ENCODE measurements at regions not wholly inside any gene's neighbourhood (a gene's known extent, or its start where the extent isn't known, plus 50 kb on each side); places are given as distances from the start of the nearest gene placed in this dataset.

DNA sequence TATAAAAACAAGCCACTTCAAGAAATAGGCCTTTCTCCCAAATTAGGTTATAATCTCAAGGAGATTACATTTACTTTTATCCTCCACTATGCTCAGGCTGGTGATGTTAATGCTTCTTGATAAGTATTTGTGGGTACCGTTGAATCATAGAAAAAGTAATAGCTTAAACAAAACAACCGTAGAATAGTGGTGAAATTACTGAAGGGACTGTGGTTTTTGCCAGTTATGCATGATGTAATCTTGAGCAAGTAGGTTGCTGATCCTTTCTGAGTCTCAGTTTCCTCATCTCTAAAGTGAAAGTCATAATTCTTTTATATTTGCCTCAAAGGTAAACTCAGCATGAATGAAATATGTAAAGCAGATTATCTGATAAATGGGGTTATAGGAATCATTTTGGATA is 187.3 kb upstream of the JAG1 start:
- intact Hi-C loops (cut with DNase I, micrococcal nuclease): no loop called here
- Mint-ChIP-seq H3K36me3 (ENCODE audit: low read depth) (no peaks in the 10 kb centered on the region), H3K4me3 (no peak overlapping the region), H3K4me1 (ENCODE audit: low read depth) (no peaks in the 10 kb centered on the region), H3K27me3 (no peaks in the 10 kb centered on the region), H3K27ac (no peak overlapping the region), H3K9me3 (peaks cover 2% of the 10 kb centered on the region)
- Histone ChIP-seq H3K36me3 (ENCODE audit: insufficient read depth, low read length) (no peaks in the 10 kb centered on the region), H3K4me1 (ENCODE audit: insufficient read depth, low read length) (no peaks in the 10 kb centered on the region), H3K4me3 (ENCODE audit: low read length) (no peak overlapping the region), H3K27me3 (ENCODE audit: control insufficient read depth in 1 of 2, insufficient read depth in 2 of 2, low read length in 2 of 2) (no peaks in the 10 kb centered on the region), H3K27ac (ENCODE audit: low read depth in 1 of 2, low read length in 2 of 2) (no peak overlapping the region), H3K9me3 (ENCODE audit: control insufficient read depth in 1 of 2, insufficient read depth in 1 of 2, low read length in 2 of 2) (peaks cover 0 to 4% of the 10 kb centered on the region in 2 experiments)
- DNase-seq (no peak), ATAC-seq (ENCODE audit: poor library complexity) (no peak)
- TF ChIP-seq, protein P1, sequence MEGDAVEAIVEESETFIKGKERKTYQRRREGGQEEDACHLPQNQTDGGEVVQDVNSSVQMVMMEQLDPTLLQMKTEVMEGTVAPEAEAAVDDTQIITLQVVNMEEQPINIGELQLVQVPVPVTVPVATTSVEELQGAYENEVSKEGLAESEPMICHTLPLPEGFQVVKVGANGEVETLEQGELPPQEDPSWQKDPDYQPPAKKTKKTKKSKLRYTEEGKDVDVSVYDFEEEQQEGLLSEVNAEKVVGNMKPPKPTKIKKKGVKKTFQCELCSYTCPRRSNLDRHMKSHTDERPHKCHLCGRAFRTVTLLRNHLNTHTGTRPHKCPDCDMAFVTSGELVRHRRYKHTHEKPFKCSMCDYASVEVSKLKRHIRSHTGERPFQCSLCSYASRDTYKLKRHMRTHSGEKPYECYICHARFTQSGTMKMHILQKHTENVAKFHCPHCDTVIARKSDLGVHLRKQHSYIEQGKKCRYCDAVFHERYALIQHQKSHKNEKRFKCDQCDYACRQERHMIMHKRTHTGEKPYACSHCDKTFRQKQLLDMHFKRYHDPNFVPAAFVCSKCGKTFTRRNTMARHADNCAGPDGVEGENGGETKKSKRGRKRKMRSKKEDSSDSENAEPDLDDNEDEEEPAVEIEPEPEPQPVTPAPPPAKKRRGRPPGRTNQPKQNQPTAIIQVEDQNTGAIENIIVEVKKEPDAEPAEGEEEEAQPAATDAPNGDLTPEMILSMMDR (IDR thresholded peaks at IDR 0.05): no peak
- POLR2A ChIA-PET: no interaction called here
- CTCF ChIA-PET: no interaction called here

DNA sequence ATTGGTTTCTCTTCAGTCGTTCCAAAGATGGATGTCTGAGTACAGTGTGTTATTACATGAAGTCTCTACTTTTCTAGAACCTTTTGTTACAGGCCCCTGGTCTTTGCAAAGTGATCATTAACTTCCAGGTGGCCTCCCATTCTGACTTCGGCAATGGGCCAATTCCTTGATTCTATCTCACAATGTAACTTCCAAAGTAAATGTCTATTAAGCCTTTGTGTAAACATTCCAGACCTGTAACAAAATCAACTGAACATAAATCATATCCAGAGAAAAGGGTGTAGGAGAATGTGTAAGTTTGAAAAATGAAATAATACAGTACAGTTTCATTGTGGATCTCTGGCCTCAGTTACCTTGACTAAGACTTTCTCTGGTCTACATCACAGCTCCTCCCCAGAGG is 187.8 kb upstream of the JAG1 start:
- Histone ChIP-seq H3K4me3 (ENCODE audit: low read length) (no peak overlapping the region), H3K9me3 (ENCODE audit: control insufficient read depth in 1 of 2, insufficient read depth in 1 of 2, low read length in 2 of 2) (peaks cover 0 to 4% of the 10 kb centered on the region in 2 experiments), H3K27me3 (ENCODE audit: control insufficient read depth in 1 of 2, insufficient read depth in 2 of 2, low read length in 2 of 2) (no peaks in the 10 kb centered on the region), H3K27ac (ENCODE audit: low read depth in 1 of 2, low read length in 2 of 2) (no peak overlapping the region), H3K4me1 (ENCODE audit: insufficient read depth, low read length) (no peaks in the 10 kb centered on the region), H3K36me3 (ENCODE audit: insufficient read depth, low read length) (no peaks in the 10 kb centered on the region)
- ChIA-PET POLR2A (no interaction called here), CTCF (no interaction called here)
- Mint-ChIP-seq H3K27ac (no peak overlapping the region), H3K4me3 (no peak overlapping the region), H3K4me1 (ENCODE audit: low read depth) (no peaks in the 10 kb centered on the region), H3K36me3 (ENCODE audit: low read depth) (no peaks in the 10 kb centered on the region), H3K27me3 (no peaks in the 10 kb centered on the region), H3K9me3 (peaks cover 2% of the 10 kb centered on the region)
- DNase-seq (no peak), ATAC-seq (ENCODE audit: poor library complexity) (no peak)
- TF ChIP-seq, protein P1 (IDR thresholded peaks at IDR 0.05): no peak
- intact Hi-C loops (cut with DNase I, micrococcal nuclease): no loop called here

DNA sequence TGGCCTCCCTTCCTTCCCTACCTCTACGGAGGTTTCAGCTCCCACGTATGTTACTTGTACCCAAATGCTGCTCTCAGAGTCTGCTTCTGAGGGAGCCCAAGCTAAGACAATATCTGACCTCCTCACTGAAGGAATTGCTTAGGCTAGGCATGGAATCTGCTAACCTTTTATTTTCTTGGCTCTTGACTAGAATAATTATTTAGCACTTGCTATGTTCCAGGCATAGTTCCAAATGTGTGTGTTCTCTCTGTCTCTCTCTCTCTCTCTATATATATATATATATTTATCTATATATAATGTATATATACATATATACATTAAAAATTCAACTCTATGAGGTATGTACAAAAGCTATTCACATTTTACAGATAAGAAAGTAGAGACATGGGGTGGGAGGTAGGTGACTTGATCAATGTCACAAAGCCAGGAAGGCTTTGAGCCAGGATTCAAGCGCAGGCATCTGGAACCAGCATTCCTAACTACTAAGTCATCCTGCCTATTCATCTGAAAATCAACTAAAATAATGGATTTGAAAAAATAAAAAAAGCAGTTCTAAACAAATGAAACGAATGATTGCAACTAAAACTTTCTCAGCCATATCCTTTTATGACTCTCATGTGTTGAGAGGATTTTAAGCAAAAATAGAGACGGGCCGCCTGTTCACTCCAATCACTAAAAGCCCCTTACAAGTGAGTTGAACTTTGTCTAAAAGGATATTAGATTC is 189.7 kb upstream of the JAG1 start:
- H3K4me3 Mint-ChIP-seq: no peak overlapping the region
- peaks cover 2% of the 10 kb centered on the region for H3K9me3 Mint-ChIP-seq

More for the DNA sequence above, 189.7 kb upstream of the JAG1 start:
- TF ChIP-seq, protein P1 (IDR thresholded peaks at IDR 0.05): no peak
- Histone ChIP-seq H3K27me3 (ENCODE audit: control insufficient read depth in 1 of 2, insufficient read depth in 2 of 2, low read length in 2 of 2) (no peaks in the 10 kb centered on the region), H3K27ac (ENCODE audit: low read depth in 1 of 2, low read length in 2 of 2) (no peak overlapping the region), H3K9me3 (ENCODE audit: control insufficient read depth in 1 of 2, insufficient read depth in 1 of 2, low read length in 2 of 2) (peaks cover 0 to 4% of the 10 kb centered on the region in 2 experiments), H3K4me1 (ENCODE audit: insufficient read depth, low read length) (no peaks in the 10 kb centered on the region), H3K4me3 (ENCODE audit: low read length) (no peak overlapping the region), H3K36me3 (ENCODE audit: insufficient read depth, low read length) (no peaks in the 10 kb centered on the region)
- ChIA-PET CTCF (no interaction called here), POLR2A (no interaction called here)
- H3K27me3 Mint-ChIP-seq: no peaks in the 10 kb centered on the region
- no peaks in the 10 kb centered on the region for H3K36me3 Mint-ChIP-seq (ENCODE audit: low read depth)
- no peak for DNase-seq
- H3K4me1 Mint-ChIP-seq (ENCODE audit: low read depth): no peaks in the 10 kb centered on the region
- no peak overlapping the region for H3K27ac Mint-ChIP-seq
- ATAC-seq (ENCODE audit: poor library complexity): no peak
- intact Hi-C loops (cut with DNase I, micrococcal nuclease): no loop called here

All from CD4-positive, alpha-beta T cell (primary cell).